NCI-H146 treated with DMSO at 0.1 percent for 48 hours (cell line): ENCODE measurements at regions not wholly inside any gene's neighbourhood (a gene's known extent, or its start where the extent isn't known, plus 50 kb on each side); places are given as distances from the start of the nearest gene placed in this dataset.
"Not testable (repeated sequence)": the region's sequence is repeated elsewhere in the genome, so short reads cannot be mapped to it uniquely, and the experiment has no call there.

Experiments used
- DNase-seq: peaks from one replicate; lab custom pipeline; 2025; ENCODE audit not compliant: unreplicated experiment; lab: John Stamatoyannopoulos, UW

DNA sequence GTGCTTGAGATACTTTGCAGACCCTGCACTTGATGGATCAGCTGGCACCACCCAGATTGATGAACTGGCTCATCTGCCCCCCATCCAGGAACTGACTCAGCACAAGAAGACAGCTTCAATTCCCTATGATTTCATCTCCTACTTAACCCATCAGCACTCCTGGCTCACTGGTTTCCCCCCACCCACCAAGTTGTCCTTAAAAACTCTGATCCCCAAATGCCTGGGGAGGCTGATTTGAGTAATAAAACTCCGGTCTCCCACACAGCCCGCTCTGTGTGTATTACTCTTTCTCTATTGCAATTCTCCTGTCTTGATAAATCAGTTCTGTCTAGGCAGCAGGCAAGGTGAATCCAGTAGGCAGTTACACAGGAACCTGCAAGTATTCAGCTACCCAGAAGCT is 102.1 kb upstream of the TMTC4 start:
- DNase-seq: not testable (repeated sequence)

DNA sequence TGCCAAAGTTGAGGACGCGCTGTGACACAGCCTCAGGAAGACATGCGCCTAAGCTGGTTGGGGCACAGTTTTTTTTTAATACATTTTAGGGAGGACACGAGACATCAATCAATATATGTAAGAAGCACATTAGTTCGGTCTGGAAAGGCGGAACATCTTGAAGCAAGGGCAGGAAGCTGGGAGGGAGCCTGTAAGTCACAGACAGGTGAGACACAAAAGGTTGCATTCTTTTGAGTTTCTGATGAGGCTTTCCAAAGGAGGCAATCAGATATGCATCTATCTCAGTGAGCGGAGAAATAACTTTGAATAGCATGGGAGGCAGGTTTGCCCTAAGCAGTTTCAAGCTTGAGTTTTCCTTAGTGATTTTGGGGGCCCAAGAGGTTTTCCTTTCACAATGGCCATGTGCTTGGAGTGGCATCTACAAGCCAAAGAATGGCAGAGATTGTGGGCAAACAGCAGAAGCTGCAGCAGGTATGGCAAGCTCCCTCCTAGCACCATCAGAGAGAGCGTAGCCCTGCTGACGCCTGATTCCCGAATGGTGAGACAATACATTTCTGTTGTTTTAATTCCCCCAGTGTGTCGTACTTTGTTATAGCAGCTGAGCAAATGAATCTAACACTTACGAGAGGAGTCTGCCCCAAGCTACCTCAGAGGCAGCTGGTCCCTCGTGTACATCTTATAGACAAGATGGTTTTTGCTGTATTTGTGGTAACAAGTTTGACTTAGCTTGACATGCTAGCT is 99.5 kb upstream of the TMTC4 start:
- no peak for DNase-seq

DNA sequence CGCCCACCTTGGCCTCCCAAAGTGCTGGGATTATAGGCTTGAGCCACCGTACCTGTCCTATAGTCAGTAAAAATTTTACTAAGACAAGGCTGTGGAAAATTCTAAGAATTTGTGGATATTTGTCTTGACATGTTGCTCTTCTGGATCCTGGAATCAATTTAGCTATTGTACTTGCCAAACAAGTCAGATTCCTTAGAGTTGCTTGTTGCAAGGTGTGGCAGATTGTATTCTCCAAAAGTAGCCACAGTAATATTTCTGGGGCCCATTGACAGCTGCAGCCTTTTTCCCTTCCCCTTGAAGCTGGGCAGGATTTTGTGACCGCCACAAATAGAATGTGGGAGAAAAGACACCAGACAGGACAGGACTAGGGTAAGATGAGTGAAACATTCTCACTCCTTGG is 98.8 kb upstream of the TMTC4 start:
- DNase-seq: no peak

DNA sequence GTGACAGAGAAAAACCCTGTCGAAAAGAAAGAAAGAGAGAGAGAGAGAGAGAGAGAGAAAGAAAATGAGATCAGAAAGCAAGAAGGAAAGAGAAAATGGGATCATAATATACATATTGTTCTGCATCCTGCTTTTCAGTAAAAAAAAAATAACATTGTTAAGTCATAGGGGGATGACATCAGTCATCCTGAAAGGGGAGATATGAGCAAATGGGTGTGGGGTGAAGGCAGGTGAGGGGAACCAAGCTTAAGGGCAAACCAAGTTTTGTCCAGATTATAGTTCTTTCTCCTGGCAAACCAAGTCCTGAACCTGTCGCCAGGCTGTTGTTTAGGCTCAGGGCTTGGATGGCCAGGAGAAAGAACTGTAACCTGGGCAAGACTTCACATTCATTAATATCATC is 92.6 kb upstream of the TMTC4 start:
- DNase-seq: no peak

DNA sequence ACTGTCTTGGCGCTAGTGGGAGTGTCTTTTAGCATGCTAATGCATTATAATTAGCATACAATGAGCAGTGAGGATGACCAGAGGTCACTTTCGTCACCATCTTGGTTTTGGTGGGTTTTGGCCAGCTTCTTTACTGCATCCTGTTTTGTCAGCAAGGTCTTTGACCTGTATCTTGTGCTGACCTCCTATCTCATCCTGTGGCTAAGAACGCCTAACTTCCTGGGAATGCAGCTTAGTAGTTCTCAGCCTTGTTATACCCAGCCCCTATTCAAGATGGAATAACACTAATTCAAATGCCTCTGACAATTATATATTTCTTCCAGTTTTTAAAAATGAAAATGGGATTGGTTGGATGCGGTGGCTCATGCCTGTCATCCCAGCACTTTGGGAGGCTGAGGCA is 92.0 kb upstream of the TMTC4 start:
- DNase-seq: not testable (repeated sequence)

DNA sequence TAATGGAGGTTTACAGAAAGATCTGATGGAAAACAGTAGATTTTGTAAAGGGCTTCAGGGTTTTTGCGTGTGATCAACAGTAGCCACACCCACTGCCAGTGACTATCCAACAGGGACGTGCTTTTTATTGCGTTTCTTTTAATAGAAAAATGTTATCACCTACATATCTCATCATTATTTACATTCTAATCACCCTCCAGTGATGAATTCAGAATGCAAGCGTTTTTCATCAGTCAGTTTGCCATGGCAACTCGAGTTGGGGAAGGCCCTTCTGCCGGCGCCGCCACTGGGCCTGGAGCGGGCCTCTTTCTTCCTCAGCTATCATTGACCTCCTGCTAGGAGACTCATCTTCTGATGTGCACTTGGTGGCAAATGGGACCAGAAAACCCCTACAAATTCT is 90.3 kb upstream of the TMTC4 start:
- no peak for DNase-seq

DNA sequence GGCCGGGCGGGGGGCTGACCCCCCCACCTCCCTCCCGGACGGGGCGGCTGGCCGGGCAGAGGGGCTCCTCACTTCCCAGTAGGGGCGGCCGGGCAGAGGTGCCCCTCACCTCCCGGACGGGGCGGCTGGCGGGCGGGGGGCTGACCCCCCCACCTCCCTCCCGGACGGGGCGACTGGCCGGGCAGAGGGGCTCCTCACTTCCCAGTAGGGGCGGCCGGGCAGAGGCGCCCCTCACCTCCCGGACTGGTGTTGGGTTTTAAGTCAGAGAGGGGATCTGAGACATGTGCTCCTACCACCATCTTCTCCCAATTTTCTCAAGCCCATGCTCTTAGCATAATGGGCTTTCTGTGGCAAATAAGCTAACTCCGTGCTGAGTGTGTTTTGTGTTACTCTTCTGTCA is 87.5 kb upstream of the TMTC4 start:
- not testable (repeated sequence) for DNase-seq

DNA sequence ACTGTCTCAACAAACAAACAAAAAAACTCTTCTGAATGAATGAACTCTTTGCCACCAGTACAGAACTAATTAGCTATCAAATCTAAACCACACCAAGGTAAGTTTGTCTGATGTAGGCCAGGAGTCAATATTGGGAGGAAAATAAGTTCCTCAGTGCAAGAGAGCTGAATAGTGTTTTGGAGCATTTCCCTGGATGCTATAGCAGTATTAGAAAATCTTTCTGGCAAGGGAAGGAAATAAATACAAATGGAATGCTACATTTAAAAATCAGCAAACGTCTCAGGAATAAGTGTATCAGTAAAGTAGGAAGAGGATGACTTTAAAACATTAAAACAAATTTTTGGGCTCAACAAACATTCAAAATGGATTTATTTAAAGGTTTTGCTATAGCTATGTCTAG is 81.3 kb upstream of the TMTC4 start:
- no peak for DNase-seq

DNA sequence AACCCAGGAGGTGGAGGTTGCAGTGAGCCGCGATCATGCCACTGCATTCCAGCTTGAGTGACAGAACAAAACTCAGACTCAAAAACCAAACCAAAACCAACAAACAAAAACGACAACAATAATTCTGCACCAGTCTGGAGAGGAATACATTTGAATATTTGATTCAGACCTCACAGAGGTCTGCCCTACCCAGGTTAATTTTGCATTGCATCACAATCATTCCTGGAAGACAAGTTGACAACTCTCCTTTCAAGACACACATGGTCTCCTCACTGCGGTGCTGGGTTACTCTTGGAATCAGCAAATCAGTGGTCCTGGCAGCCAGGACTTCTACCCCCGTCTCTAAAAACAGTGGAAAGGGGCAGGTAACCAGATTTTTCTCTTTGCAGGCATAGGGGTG is 79.9 kb upstream of the TMTC4 start:
- DNase-seq: no peak

DNA sequence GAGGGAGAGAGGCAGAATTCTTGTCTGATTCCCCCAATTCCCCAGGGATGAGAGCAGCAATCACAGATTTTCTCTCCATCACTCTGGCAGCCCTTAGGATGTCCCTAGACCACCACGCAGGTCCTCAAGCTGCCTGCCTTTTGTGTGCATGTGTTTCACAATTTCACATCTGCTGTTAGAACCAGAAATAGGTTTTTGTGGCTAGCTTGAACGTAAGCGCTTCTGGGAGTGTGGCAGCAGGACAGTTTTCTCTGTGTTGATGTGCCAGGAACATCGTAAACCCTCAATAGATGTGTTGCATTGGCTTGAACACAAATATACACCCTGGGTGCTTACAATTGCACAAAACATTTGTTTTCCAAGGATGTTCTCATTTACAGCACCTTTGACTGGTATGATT is 78.8 kb upstream of the TMTC4 start:
- DNase-seq: no peak

DNA sequence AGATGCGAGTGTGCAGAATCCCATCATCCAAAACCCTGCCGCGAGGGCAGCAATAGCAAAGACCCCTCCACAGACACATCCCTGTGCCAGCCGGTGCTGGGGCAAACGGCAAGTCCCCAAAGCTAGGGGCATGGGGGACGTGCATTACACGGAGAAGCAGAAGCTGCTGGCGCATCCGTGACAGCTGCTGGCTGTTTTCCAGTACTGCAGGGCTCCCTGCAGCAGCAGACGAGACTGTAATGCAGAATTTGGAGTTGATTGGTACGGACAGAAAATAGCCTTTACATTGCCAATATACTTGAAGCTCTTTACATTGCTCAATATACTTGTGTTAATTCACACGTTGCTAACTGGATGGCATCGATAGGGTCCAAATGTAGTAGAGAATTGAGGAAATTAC is 77.2 kb upstream of the TMTC4 start:
- peak; percentile 4 for DNase-seq

DNA sequence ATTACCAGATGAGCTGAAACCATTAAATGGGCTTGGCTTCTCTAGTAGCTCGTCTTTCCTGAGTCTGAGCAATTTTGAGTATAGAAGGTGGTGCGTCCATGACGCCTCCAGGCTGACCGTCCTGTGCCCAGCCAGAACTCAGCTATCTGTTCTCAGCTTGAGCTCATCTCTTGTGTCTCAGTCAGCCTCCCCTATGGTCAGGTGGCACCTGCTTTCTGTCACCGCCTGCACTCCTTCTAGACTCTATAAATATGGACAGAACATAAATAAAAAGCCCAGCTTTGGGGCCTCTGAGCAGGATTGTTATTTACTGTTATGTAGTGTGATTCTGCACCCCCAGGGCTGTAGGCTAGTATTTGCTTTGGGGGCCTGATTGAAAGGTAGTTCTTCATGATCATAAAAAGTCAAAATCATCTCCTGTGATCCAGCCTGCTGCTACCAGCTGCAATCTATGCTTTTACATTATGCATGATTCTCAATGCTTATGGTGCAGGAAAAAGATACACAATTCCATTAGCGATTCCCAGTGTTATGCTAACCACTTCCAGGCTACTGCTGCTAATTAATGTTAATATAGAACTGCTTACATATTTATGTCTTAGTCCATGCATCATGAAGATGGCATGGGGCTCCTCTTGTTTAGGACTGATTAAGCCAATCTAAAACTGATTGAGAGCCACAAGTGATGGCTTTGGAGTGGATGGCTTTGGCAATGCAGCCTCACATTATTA is 72.5 kb upstream of the TMTC4 start:
- DNase-seq: no peak

DNA sequence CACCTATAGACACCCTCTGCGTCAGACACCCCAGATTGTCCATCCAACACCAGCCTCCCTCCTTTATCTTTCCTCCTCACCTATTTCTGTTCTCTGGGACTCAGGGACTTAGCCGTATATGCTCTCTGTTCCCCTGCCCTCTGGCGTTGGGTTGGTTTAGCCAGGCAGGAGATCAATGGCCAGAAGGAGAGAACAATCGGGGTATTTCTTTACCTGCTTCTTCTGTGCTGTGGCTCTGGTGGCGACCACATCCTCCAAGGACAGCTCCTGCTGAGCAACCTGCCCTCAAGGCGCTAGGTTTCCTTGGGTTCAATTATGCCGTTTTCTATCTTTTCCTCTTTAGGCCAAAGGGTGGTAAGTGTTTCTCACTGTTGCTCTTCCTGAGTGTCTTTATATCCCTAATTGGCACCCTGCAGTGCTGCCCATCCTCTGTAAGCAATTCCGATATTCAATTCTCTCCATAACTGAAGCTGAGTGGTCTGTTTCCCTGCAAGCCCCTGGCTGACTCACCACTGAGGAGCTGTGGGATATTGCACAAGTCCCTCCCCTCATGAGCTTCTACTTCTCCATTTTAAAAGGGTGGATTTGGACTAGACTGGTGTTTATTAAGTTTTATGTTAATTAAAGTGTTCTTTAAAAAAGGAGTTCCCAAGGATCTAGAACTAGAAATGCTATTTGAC is 63.7 kb upstream of the TMTC4 start:
- DNase-seq: no peak

DNA sequence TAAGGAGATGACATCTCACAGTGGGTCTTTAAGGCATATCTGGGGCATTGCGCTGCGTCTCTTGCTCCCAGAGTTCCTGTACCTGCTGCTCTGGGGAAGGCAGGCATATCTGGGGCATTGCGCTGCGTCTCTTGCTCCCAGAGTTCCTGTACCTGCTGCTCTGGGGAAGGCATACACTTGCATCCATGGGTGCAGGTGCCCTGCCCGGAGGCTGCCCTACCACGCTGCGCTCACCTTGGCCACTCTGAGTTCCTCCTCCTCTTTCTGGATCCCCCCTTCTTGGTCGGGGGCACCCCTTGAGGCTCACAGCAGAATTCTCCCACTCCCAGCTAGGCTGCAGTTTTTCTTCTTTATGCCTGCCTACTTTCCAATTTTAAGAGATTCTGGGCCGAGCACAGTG is 60.9 kb upstream of the TMTC4 start:
- DNase-seq: no peak

DNA sequence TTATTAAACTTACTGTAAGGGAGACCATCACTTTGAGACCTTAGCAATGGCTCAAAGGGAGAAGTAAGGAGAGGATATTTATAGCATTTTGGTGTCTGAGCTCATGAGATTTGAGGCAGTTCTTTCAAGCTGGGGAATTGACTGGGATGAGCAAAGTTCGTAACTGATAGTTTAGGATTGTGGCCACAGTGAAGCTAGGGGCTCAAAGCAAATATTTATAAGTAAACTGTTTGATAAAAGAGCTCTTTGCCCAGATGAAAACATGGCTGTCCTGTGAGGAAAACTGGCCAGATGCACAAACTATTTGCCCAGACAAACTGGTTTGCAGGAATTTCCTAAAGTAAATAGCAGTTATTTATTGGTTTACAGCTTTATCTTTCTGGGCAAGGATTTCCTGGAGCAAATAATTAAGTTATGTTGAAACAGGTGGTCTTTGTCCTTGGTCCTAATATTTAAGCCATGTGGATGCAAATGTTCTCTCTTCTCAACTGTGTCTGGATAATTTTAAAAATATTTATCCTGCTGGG is 59.7 kb upstream of the TMTC4 start:
- no peak for DNase-seq

DNA sequence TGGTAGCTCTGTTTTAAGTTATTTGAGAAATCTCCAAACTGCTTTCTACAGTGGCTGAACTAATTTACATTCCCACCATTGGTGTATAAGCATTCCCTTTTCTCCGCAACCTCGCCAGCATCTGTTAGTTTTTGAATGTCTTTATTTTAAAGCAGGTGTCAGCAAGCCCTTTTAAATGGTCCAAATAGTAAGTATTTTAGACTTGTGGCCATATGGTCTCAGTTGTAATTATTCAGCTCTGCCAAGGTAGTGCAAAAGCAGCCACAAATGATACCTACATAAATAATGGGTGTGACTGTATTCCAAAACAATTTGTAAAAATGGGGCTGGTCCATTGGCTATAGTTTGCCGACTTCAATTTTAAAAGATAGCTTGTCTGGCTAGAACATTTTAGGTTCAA is 58.7 kb upstream of the TMTC4 start:
- no peak for DNase-seq

DNA sequence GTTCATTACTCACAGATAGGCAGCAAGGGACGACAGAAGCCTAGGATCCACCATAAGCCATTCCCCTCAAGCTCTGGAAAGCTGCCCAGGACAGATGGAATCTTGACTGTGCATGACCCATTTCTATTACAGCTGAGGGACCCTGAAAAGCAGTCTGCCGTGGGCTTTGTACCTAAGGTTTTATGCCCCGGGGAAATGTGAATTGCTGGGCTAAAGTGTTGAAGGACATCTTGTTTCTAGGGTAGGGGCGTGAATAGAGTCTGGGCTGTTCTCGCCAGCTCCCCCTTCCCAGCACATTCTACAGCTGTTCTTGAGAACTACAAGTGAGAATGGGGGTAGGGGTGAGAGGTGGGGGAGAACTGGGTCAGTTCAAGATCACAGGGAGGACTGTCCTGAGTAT is 53.6 kb upstream of the TMTC4 start:
- DNase-seq: no peak

DNA sequence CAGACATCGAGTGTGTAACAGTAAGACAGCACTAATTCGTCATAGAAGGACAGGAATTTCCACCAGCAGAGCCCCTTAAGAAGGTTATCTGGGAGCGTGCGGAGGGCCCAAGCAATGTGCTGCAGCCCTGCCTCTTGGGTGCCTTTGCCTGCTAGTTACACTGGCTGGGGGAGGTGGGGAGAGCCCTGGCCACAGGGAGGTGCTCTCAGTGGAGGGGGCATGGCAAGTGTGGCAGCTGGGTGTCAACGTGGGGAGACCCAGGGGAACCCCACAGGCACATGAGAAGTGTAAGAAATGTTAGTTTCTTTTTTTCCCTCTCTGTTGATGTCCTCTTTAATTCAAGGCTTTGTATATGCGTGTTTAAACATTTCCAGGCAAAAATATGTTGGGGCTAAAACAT is 50.9 kb upstream of the TMTC4 start:
- DNase-seq: no peak

DNA sequence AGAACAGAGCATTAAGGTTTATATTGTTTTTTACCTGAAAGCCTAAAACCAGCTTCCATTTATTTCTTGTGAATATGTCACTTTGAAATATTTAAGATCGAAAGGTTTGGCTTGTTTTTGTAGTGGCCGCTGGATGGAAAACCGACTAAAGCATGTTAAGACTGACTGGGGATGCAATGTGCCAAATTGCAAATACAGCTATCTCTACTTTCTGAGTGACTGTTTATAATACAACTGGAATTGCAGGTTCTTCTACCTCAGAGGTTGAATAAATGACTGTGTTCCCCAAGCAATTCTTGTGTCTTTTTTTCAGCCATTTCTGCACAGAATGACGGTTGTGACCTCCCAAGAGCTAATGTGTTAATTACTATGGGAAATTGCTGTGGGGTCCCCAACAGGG is 50.0 kb upstream of the TMTC4 start:
- no peak for DNase-seq
